ENCODE measurements at regions not wholly inside any gene's neighbourhood (a gene's known extent, or its start where the extent isn't known, plus 50 kb on each side); places are given as distances from the start of the nearest gene placed in this dataset.

DNA sequence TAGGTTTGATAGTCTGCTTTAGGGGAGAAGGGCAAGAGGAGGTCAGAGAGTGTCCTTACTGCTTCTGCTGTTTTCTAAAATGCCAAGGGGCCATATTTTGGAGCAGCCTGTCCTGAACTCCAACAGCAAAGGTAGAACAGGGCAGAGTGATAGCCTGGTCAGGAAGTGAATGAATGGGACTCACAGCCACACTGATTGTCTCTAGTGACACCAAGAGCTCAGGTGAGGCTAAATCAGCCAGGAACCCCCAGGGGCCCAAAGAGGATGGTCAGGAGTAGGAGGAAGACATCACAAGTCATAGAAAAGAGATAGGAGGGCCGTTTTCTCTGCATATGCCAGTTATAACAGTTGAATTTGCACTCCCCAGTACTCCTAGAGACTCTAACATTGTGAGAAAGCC is 97.4 kb upstream of the DUSP10 start:
- POLR2A ChIA-PET, result no interaction called here
- Mint-ChIP-seq H3K36me3 (no peaks in the 10 kb centered on the region), H3K27me3 (ENCODE audit: low read depth) (no peaks in the 10 kb centered on the region; the same call in 1 of the 2 replicates), H3K9me3 (no peaks in the 10 kb centered on the region; the same call in 1 of the 2 replicates), H3K4me3 (no peak overlapping the region), H3K4me1 (peaks cover 12% of the 10 kb centered on the region), H3K27ac (no peak overlapping the region)
- TF ChIP-seq, protein P1, sequence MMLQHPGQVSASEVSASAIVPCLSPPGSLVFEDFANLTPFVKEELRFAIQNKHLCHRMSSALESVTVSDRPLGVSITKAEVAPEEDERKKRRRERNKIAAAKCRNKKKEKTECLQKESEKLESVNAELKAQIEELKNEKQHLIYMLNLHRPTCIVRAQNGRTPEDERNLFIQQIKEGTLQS (CRISPR knock-in tag; conservative IDR thresholded peaks at IDR 0.05), result no peak
- TF ChIP-seq ZNF317 (CRISPR knock-in tag; IDR thresholded peaks at IDR 0.05; ENCODE audit: borderline replicate concordance, low read depth), result no peak
- TF ChIP-seq, protein P2, sequence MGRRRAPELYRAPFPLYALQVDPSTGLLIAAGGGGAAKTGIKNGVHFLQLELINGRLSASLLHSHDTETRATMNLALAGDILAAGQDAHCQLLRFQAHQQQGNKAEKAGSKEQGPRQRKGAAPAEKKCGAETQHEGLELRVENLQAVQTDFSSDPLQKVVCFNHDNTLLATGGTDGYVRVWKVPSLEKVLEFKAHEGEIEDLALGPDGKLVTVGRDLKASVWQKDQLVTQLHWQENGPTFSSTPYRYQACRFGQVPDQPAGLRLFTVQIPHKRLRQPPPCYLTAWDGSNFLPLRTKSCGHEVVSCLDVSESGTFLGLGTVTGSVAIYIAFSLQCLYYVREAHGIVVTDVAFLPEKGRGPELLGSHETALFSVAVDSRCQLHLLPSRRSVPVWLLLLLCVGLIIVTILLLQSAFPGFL (CRISPR knock-in tag; IDR thresholded peaks at IDR 0.05; ENCODE audit: borderline replicate concordance), result no peak
- TF ChIP-seq, protein P3, sequence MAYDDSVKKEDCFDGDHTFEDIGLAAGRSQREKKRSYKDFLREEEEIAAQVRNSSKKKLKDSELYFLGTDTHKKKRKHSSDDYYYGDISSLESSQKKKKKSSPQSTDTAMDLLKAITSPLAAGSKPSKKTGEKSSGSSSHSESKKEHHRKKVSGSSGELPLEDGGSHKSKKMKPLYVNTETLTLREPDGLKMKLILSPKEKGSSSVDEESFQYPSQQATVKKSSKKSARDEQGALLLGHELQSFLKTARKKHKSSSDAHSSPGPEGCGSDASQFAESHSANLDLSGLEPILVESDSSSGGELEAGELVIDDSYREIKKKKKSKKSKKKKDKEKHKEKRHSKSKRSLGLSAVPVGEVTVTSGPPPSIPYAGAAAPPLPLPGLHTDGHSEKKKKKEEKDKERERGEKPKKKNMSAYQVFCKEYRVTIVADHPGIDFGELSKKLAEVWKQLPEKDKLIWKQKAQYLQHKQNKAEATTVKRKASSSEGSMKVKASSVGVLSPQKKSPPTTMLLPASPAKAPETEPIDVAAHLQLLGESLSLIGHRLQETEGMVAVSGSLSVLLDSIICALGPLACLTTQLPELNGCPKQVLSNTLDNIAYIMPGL (CRISPR knock-in tag; IDR thresholded peaks at IDR 0.05), result no peak
- TF ChIP-seq, protein P4, sequence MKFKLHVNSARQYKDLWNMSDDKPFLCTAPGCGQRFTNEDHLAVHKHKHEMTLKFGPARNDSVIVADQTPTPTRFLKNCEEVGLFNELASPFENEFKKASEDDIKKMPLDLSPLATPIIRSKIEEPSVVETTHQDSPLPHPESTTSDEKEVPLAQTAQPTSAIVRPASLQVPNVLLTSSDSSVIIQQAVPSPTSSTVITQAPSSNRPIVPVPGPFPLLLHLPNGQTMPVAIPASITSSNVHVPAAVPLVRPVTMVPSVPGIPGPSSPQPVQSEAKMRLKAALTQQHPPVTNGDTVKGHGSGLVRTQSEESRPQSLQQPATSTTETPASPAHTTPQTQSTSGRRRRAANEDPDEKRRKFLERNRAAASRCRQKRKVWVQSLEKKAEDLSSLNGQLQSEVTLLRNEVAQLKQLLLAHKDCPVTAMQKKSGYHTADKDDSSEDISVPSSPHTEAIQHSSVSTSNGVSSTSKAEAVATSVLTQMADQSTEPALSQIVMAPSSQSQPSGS (CRISPR knock-in tag; IDR thresholded peaks at IDR 0.05; ENCODE audit: borderline replicate concordance, low read depth), result no peak
- TF ChIP-seq FOXP1 (CRISPR knock-in tag; IDR thresholded peaks at IDR 0.05; ENCODE audit: borderline replicate concordance), result no peak
- no peak for TF ChIP-seq GABPB1 (CRISPR knock-in tag; IDR thresholded peaks at IDR 0.05)
- TF ChIP-seq ZNF232 (CRISPR knock-in tag; IDR thresholded peaks at IDR 0.05), result no peak
- no peak for TF ChIP-seq NR3C1 (CRISPR knock-in tag; conservative IDR thresholded peaks at IDR 0.05; ENCODE audit: low read depth)
- TF ChIP-seq, protein P5, sequence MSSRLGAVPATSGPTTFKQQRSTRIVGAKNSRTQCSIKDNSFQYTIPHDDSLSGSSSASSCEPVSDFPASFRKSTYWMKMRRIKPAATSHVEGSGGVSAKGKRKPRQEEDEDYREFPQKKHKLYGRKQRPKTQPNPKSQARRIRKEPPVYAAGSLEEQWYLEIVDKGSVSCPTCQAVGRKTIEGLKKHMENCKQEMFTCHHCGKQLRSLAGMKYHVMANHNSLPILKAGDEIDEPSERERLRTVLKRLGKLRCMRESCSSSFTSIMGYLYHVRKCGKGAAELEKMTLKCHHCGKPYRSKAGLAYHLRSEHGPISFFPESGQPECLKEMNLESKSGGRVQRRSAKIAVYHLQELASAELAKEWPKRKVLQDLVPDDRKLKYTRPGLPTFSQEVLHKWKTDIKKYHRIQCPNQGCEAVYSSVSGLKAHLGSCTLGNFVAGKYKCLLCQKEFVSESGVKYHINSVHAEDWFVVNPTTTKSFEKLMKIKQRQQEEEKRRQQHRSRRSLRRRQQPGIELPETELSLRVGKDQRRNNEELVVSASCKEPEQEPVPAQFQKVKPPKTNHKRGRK (CRISPR knock-in tag; IDR thresholded peaks at IDR 0.05; ENCODE audit: borderline replicate concordance), result no peak
- TF ChIP-seq ZNF138 (CRISPR knock-in tag; conservative IDR thresholded peaks at IDR 0.05), result no peak
- TF ChIP-seq, protein P6, sequence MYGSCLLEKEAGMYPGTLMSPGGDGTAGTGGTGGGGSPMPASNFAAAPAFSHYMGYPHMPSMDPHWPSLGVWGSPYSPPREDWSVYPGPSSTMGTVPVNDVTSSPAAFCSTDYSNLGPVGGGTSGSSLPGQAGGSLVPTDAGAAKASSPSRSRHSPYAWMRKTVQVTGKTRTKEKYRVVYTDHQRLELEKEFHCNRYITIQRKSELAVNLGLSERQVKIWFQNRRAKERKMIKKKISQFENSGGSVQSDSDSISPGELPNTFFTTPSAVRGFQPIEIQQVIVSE (CRISPR knock-in tag; IDR thresholded peaks at IDR 0.05; ENCODE audit: borderline replicate concordance), result no peak
- TF ChIP-seq, protein P7, sequence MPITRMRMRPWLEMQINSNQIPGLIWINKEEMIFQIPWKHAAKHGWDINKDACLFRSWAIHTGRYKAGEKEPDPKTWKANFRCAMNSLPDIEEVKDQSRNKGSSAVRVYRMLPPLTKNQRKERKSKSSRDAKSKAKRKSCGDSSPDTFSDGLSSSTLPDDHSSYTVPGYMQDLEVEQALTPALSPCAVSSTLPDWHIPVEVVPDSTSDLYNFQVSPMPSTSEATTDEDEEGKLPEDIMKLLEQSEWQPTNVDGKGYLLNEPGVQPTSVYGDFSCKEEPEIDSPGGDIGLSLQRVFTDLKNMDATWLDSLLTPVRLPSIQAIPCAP (CRISPR knock-in tag; IDR thresholded peaks at IDR 0.05), result no peak
- TF ChIP-seq, protein P8, sequence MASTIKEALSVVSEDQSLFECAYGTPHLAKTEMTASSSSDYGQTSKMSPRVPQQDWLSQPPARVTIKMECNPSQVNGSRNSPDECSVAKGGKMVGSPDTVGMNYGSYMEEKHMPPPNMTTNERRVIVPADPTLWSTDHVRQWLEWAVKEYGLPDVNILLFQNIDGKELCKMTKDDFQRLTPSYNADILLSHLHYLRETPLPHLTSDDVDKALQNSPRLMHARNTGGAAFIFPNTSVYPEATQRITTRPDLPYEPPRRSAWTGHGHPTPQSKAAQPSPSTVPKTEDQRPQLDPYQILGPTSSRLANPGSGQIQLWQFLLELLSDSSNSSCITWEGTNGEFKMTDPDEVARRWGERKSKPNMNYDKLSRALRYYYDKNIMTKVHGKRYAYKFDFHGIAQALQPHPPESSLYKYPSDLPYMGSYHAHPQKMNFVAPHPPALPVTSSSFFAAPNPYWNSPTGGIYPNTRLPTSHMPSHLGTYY (CRISPR knock-in tag; IDR thresholded peaks at IDR 0.05), result no peak
- TF ChIP-seq, protein P9, sequence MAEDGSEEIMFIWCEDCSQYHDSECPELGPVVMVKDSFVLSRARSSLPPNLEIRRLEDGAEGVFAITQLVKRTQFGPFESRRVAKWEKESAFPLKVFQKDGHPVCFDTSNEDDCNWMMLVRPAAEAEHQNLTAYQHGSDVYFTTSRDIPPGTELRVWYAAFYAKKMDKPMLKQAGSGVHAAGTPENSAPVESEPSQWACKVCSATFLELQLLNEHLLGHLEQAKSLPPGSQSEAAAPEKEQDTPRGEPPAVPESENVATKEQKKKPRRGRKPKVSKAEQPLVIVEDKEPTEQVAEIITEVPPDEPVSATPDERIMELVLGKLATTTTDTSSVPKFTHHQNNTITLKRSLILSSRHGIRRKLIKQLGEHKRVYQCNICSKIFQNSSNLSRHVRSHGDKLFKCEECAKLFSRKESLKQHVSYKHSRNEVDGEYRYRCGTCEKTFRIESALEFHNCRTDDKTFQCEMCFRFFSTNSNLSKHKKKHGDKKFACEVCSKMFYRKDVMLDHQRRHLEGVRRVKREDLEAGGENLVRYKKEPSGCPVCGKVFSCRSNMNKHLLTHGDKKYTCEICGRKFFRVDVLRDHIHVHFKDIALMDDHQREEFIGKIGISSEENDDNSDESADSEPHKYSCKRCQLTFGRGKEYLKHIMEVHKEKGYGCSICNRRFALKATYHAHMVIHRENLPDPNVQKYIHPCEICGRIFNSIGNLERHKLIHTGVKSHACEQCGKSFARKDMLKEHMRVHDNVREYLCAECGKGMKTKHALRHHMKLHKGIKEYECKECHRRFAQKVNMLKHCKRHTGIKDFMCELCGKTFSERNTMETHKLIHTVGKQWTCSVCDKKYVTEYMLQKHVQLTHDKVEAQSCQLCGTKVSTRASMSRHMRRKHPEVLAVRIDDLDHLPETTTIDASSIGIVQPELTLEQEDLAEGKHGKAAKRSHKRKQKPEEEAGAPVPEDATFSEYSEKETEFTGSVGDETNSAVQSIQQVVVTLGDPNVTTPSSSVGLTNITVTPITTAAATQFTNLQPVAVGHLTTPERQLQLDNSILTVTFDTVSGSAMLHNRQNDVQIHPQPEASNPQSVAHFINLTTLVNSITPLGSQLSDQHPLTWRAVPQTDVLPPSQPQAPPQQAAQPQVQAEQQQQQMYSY (CRISPR knock-in tag; IDR thresholded peaks at IDR 0.05), result no peak
- TF ChIP-seq SP1 (CRISPR knock-in tag; conservative IDR thresholded peaks at IDR 0.05), result no peak
- TF ChIP-seq ZNF423 (CRISPR knock-in tag; IDR thresholded peaks at IDR 0.05), result no peak
- CTCF ChIA-PET, result no interaction called here
- ATAC-seq (no peak), DNase-seq (ENCODE audit: low spot score) (no peak)

Data from WTC11 (cell line).